IMR-90 (cell line): ENCODE measurements at regions not wholly inside any gene's neighbourhood (a gene's known extent, or its start where the extent isn't known, plus 50 kb on each side); places are given as distances from the start of the nearest gene placed in this dataset.

ENCODE experiments used
- ATAC-seq: fragments of 200-7000 bp; cut with Tn5 transposase; 2 replicates; pipeline ENCODE4 v1.9.1; 2020; ENCODE audit warnings: low read depth, mild to moderate bottlenecking, moderate library complexity
- BruUV-seq: library from RNA; stranded (reverse); fragments of 400-500 nt; replicated peaks from 2 replicates; lab custom pipeline; 2021; lab: Mats Ljungman, UMichigan
- CTCF ChIA-PET: fragments of 300-600 bp; formaldehyde crosslinking; extraction: SDS; loops from one replicate; lab custom pipeline; 2021; ENCODE audit warnings: antibody characterized with exemption; lab: Yijun Ruan, JAX
- POLR2A ChIA-PET: fragments of 300-600 bp; sonication (Branson Sonifier 250); formaldehyde crosslinking; loops from one replicate; lab custom pipeline; 2022; ENCODE audit warnings: antibody characterized with exemption; ENCODE audit not compliant: unreplicated experiment; lab: Charles Lee
- DNase-seq: peaks from one replicate; pipeline ENCODE4 v3.0.0; 2013
- H2AFZ ChIP-seq: replicated peaks from 2 replicates; pipeline ENCODE3; 2013; ENCODE audit warnings: low read length, mild to moderate bottlenecking; ENCODE audit not compliant: poor library complexity
- H2AK5ac ChIP-seq: 2 replicates; pipeline ENCODE4 v1.6.1; 2013; ENCODE audit warnings: low read depth, low read length, inconsistent platforms
- H2AK9ac ChIP-seq: replicated peaks from 2 replicates; pipeline ENCODE3; 2013; ENCODE audit warnings: mild to moderate bottlenecking, low read depth, low read length, moderate library complexity; ENCODE audit not compliant: poor library complexity
- H2BK120ac ChIP-seq: 2 replicates; pipeline ENCODE4 v1.6.1; 2013; ENCODE audit warnings: low read depth, low read length, inconsistent platforms
- H2BK15ac ChIP-seq: 3 replicates; pipeline ENCODE4 v1.6.1; 2013; ENCODE audit warnings: low read depth, low read length, inconsistent platforms
- H2BK20ac ChIP-seq: 2 replicates; pipeline ENCODE4 v1.6.1; 2013; ENCODE audit warnings: low read depth, mild to moderate bottlenecking, inconsistent platforms, low read length, moderate library complexity
- H2BK5ac ChIP-seq: 2 replicates; pipeline ENCODE4 v1.6.1; 2013; ENCODE audit warnings: mild to moderate bottlenecking, low read depth, low read length, inconsistent platforms; ENCODE audit not compliant: poor library complexity, severe bottlenecking
- H3K14ac ChIP-seq: replicated peaks from 2 replicates; pipeline ENCODE4 v1.6.1; 2013; ENCODE audit warnings: low read depth, low read length, inconsistent platforms
- H3K18ac ChIP-seq: 2 replicates; pipeline ENCODE4 v1.6.1; 2013; ENCODE audit warnings: low read depth, low read length, control low read depth
- H3K23ac ChIP-seq: 2 replicates; pipeline ENCODE4 v1.6.1; 2013; ENCODE audit warnings: low read depth, low read length, inconsistent platforms
- H3K27ac ChIP-seq: 2 replicates; pipeline ENCODE4 v1.5.1; 2013; ENCODE audit warnings: mild to moderate bottlenecking, control low read depth, low read length; ENCODE audit not compliant: insufficient read depth
- H3K27me3 ChIP-seq: 2 replicates; pipeline ENCODE4 v1.6.1; 2013; ENCODE audit warnings: low read length; ENCODE audit not compliant: control insufficient read depth, insufficient read depth
- H3K36me3 ChIP-seq: 2 replicates; pipeline ENCODE4 v1.6.1; 2013; ENCODE audit warnings: low read length, mixed read lengths; ENCODE audit not compliant: control insufficient read depth, insufficient read depth
- H3K4ac ChIP-seq: 2 replicates; pipeline ENCODE4 v1.6.1; 2013; ENCODE audit warnings: low read depth, low read length, inconsistent platforms
- H3K4me1 ChIP-seq: 2 replicates; pipeline ENCODE4 v1.6.1; 2013; ENCODE audit warnings: low read length, mixed read lengths; ENCODE audit not compliant: control insufficient read depth, insufficient read depth
- H3K4me2 ChIP-seq: 2 replicates; pipeline ENCODE4 v1.6.1; 2013; ENCODE audit warnings: low read depth, mild to moderate bottlenecking, control low read depth, low read length, moderate library complexity
- H3K4me3 ChIP-seq: 2 replicates; pipeline ENCODE4 v1.5.1; 2013; ENCODE audit warnings: low read depth, mild to moderate bottlenecking, control low read depth, low read length, moderate library complexity; ENCODE audit not compliant: insufficient read depth
- H3K56ac ChIP-seq: 2 replicates; pipeline ENCODE4 v1.6.1; 2013; ENCODE audit warnings: low read length, inconsistent platforms; ENCODE audit not compliant: insufficient read depth; ENCODE audit errors: extremely low read depth
- H3K79me1 ChIP-seq, 2 experiments: 2 replicates each; pipeline ENCODE4 v1.6.1; 2013; ENCODE audit warnings: low read length in 2 of 2, inconsistent platforms in 1 of 2, low read depth in 1 of 2
- H3K9ac ChIP-seq: 2 replicates; pipeline ENCODE4 v1.6.1; 2013; ENCODE audit warnings: low read depth, low read length, control low read depth
- H3K9me1 ChIP-seq: 2 replicates; pipeline ENCODE4 v1.6.1; 2013; ENCODE audit warnings: low read length, inconsistent platforms; ENCODE audit not compliant: insufficient read depth
- H3K9me3 ChIP-seq: 2 replicates; pipeline ENCODE4 v1.6.1; 2013; ENCODE audit warnings: low read length; ENCODE audit not compliant: control insufficient read depth, insufficient read depth
- H4K20me1 ChIP-seq: 2 replicates; pipeline ENCODE4 v1.6.1; 2013; ENCODE audit warnings: low read length, inconsistent platforms; ENCODE audit not compliant: insufficient read depth
- H4K5ac ChIP-seq: 2 replicates; pipeline ENCODE4 v1.6.1; 2013; ENCODE audit warnings: mild to moderate bottlenecking, low read depth, low read length, control low read depth
- H4K8ac ChIP-seq, 2 experiments: 2 replicates each; pipeline ENCODE4 v1.6.1; 2013; ENCODE audit warnings: low read depth in 2 of 2, low read length in 2 of 2, control low read depth in 1 of 2, inconsistent platforms in 1 of 2
- H4K91ac ChIP-seq: 2 replicates; pipeline ENCODE4 v1.6.1; 2013; ENCODE audit warnings: low read depth, low read length, inconsistent platforms; ENCODE audit not compliant: insufficient read depth
- BHLHE40 ChIP-seq: fragments of 150-350 bp; IDR thresholded peaks from 2 replicates; pipeline ENCODE4 v1.6.1; 2016; ENCODE audit warnings: mild to moderate bottlenecking, low read depth, low read length
- ELK1 ChIP-seq: fragments of 150-350 bp; IDR thresholded peaks from 2 replicates; pipeline ENCODE4 v1.6.1; 2016; ENCODE audit warnings: low read depth, mild to moderate bottlenecking, low read length, moderate library complexity, borderline replicate concordance
- MAFK ChIP-seq: IDR thresholded peaks from 2 replicates; pipeline ENCODE4 v1.6.1; 2012; ENCODE audit warnings: low read depth, low read length, improper control_type of control experiment
- MAZ ChIP-seq: IDR thresholded peaks from 2 replicates; pipeline ENCODE4 v1.6.1; 2012; ENCODE audit warnings: low read depth, mild to moderate bottlenecking, low read length, improper control_type of control experiment, moderate library complexity, borderline replicate concordance
- RFX5 ChIP-seq: IDR thresholded peaks from 2 replicates; pipeline ENCODE4 v1.8.0; 2012; ENCODE audit warnings: low read depth, mild to moderate bottlenecking, low read length, moderate library complexity
- SMC3 ChIP-seq: fragments of 150-350 bp; IDR thresholded peaks from 2 replicates; pipeline ENCODE4 v1.6.1; 2016; ENCODE audit warnings: low read depth, mild to moderate bottlenecking, antibody characterized with exemption, low read length, moderate library complexity
- USF2 ChIP-seq: fragments of 150-350 bp; IDR thresholded peaks from 2 replicates; pipeline ENCODE4 v1.6.1; 2017; ENCODE audit warnings: mild to moderate bottlenecking, antibody characterized with exemption, low read length, low read depth
- WGBS, 2 experiments: methylation state at CpG; one replicate each; pipeline versions ENCODE4 v1.1.5 to v1.1.7; 2013; ENCODE audit warnings: missing lambda C conversion rate in 2 of 2; ENCODE audit not compliant: insufficient read length in 1 of 2; ENCODE audit errors: extremely low coverage in 2 of 2; 5-methylcytosine and 5-hydroxymethylcytosine counted together
- dilution Hi-C: fragments of 300-500 bp; cut with HindIII; formaldehyde crosslinking; loops from one replicate; pipeline ENCODE4 v1.14.3; 2018; ENCODE audit warnings: low sequenced_read_pairs; ENCODE audit not compliant: unreplicated experiment
- in situ Hi-C: fragments of 300-500 bp; cut with MboI; formaldehyde crosslinking; loops from 3 replicates; pipeline ENCODE4 v1.14.3; 2019; ENCODE audit warnings: low sequenced_read_pairs, inconsistent platforms, mixed read lengths
- intact Hi-C: fragments of 100-400 bp; cut with micrococcal nuclease; formaldehyde crosslinking; loops from 2 replicates; pipeline ENCODE4 v1.10.0; 2022

GRCh38 chr12:85587158-85587557 is 249.1 kb downstream of the RASSF9 start:
- dilution Hi-C loops = no loop called here
- CTCF ChIA-PET = no interaction called here
- POLR2A ChIA-PET = no interaction called here

More at GRCh38 chr12:85587158-85587557, 249.1 kb downstream of the RASSF9 start:
- no peak overlapping the region for H3K4me3 ChIP-seq
- no peak for TF ChIP-seq RFX5
- TF ChIP-seq ELK1 = no peak
- no peak for TF ChIP-seq MAFK
- TF ChIP-seq SMC3 = no peak
- TF ChIP-seq USF2 = no peak
- no peak for TF ChIP-seq BHLHE40
- no peak for TF ChIP-seq MAZ
- H4K91ac ChIP-seq = no peak overlapping the region
- DNase-seq (no peak), ATAC-seq (no peak)
- no peak overlapping the region for H3K9ac ChIP-seq
- no peak overlapping the region for H2AK9ac ChIP-seq
- in situ Hi-C loops = no loop called here
- H3K4me2 ChIP-seq = no peak overlapping the region
- no peak overlapping the region for H2BK5ac ChIP-seq
- H3K27ac ChIP-seq = no peak overlapping the region
- no peaks in the 10 kb centered on the region for H3K4me1 ChIP-seq
- H2AFZ ChIP-seq = no peak overlapping the region
- H3K9me1 ChIP-seq = no peaks in the 10 kb centered on the region
- no CpG with 5 or more reads among the region's 3 CpGs for WGBS, 2 experiments
- BruUV-seq = no TSS peak
- no peak overlapping the region for H2BK120ac ChIP-seq
- no peak overlapping the region for H3K56ac ChIP-seq
- H3K36me3 ChIP-seq = no peaks in the 10 kb centered on the region
- no peak overlapping the region for H3K14ac ChIP-seq
- H3K27me3 ChIP-seq = no peaks in the 10 kb centered on the region; the same call in 1 of the 2 replicates
- intact Hi-C loops = no loop called here
- H3K4ac ChIP-seq = no peak overlapping the region
- no peak overlapping the region for H4K8ac ChIP-seq
- H3K23ac ChIP-seq = no peak overlapping the region
- no peak overlapping the region for H2BK15ac ChIP-seq
- H3K79me1 ChIP-seq = no peaks in the 10 kb centered on the region
- no peak overlapping the region for H2BK20ac ChIP-seq
- no peak overlapping the region for H4K5ac ChIP-seq
- H4K20me1 ChIP-seq = no peaks in the 10 kb centered on the region
- H3K18ac ChIP-seq = no peak overlapping the region
- H3K9me3 ChIP-seq = no peaks in the 10 kb centered on the region
- no peak overlapping the region for H2AK5ac ChIP-seq
